Stimulated activated naive B cell treated with anti-CD40 and anti-IgM and Interleukin-4, amounts not matched to agents 10 μg/mL and 1 μg/mL and 100 μg/mL, for 72 hours (primary cell): ENCODE measurements at regions not wholly inside any gene's neighbourhood (a gene's known extent, or its start where the extent isn't known, plus 50 kb on each side); places are given as distances from the start of the nearest gene placed in this dataset.
"Not testable (repeated sequence)": the region's sequence is repeated elsewhere in the genome, so short reads cannot be mapped to it uniquely, and the experiment has no call there.

Source experiments
- ATAC-seq, 2 donors: fragments of 150-1000 bp; cut with Tn5 transposase; replicated peaks; 2 replicates each; pipeline ENCODE4 v1.10.0; 2021; ENCODE audit warnings: moderate library complexity in 1 of 2
- DNase-seq: peaks from one replicate; pipeline ENCODE4 v3.0.0; 2021
- H3K27ac Mint-ChIP-seq: one replicate; pipeline ENCODE4 v1.8.0; 2022; ENCODE audit warnings: mild to moderate bottlenecking, mixed read lengths
- H3K27me3 Mint-ChIP-seq, 2 donors: one replicate each; pipeline ENCODE4 v1.8.0; 2022; ENCODE audit warnings: mixed read lengths in 2 of 2
- H3K36me3 Mint-ChIP-seq, 2 donors: one replicate each; pipeline ENCODE4 v1.8.0; 2022; ENCODE audit warnings: mixed read lengths in 2 of 2, mild to moderate bottlenecking in 1 of 2
- H3K4me1 Mint-ChIP-seq, 2 donors: one replicate each; pipeline ENCODE4 v1.8.0; 2022; ENCODE audit warnings: mixed read lengths in 2 of 2, mild to moderate bottlenecking in 1 of 2
- H3K4me3 Mint-ChIP-seq, 2 donors: one replicate each; pipeline ENCODE4 v1.8.0; 2022; ENCODE audit warnings: mild to moderate bottlenecking in 2 of 2, mixed read lengths in 2 of 2, moderate library complexity in 1 of 2
- H3K9me3 Mint-ChIP-seq, 2 donors: one replicate each; pipeline ENCODE4 v1.8.0; 2022; ENCODE audit warnings: mixed read lengths in 2 of 2, mild to moderate bottlenecking in 1 of 2

DNA sequence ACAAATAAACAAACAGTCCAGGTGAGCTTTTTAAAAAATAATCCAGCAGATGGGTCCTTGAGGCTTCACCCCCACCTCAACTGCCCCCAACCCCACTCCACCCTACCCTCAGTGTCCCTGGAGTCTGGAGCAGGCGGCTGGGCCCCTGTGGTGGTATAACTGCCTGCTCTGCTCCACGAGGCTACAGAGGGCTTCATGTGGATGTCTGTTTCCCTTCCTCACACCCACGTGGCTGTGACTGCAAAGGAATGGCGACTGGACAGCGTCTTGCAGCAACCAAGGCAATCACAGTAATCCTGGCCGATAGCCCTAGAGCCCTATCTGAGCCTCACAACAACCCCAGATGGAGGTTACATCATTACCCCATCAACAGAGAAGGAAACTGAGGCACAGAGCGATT, 76.5 kb downstream of the SLC2A10 start:
- Mint-ChIP-seq H3K4me3 (no peak overlapping the region), H3K27ac (no peak overlapping the region), H3K36me3 (no peaks in the 10 kb centered on the region), H3K9me3 (peaks cover 1 to 3% of the 10 kb centered on the region in 2 donors), H3K27me3 (peaks cover 17 to 30% of the 10 kb centered on the region in 2 donors), H3K4me1 (no peaks in the 10 kb centered on the region)
- ATAC-seq (no peak), DNase-seq (no peak)

DNA sequence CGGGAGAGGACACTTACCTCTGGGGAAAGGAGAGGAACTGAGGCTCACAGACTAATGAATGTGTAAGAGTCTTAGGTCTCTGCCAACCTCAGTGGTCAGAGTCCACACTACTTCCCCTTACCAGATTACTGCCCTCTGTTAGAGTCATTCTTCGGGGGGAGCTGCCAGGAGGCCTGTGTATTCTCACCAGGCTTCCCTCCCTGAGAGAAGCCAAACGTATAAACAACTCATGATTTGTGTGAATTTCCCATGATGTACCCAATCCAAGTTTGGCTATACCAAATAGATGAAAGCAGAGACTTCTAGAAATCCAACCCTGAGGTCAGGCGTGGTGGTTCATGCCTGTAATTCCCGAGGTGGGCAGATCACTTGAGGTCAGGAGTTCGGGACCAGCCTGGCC, 77.1 kb downstream of the SLC2A10 start:
- H3K27ac Mint-ChIP-seq = no peak overlapping the region
- ATAC-seq (no peak), DNase-seq (no peak)
- peaks cover 1 to 3% of the 10 kb centered on the region in 2 donors for H3K9me3 Mint-ChIP-seq
- H3K4me3 Mint-ChIP-seq = no peak overlapping the region
- H3K4me1 Mint-ChIP-seq = no peaks in the 10 kb centered on the region
- H3K27me3 Mint-ChIP-seq = peaks cover 17 to 30% of the 10 kb centered on the region in 2 donors
- no peaks in the 10 kb centered on the region for H3K36me3 Mint-ChIP-seq

DNA sequence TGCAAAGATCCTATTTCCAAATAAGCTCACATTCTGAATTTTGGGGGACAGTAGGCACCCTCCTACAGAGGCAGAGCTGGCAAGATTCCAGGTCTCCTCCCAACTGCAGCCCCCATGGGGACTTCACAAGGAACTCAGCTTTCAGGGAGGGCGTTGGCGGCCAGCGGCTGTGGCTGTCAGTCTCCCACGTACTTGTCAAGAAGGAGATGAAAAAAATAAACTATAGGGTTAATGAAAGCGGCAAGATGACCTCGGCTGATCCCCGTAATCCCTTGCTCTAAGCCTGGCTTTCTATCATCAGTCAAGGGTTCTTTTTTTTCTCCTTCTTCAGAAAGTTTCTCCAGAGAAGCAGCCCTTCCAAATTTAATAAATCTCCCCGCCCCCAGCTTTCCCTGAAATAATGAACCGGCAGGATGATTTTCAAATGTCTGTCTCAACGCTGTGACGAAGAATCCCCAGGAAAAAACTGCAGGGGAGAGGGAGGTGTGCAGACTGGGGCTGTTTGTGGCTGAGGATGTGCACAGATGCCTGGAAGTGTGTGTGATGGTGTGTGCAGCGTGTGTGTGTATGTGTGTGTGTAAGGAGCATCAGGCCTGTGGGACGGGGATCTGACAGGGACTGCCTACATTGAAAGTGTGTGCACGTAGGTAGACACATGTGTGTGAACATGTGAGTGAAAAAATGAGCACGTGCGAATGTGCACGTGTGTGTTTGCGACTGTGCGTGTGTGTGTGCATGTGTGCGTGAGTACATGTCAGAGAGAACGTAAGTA, 78.7 kb downstream of the SLC2A10 start:
- Mint-ChIP-seq H3K4me1 (no peaks in the 10 kb centered on the region), H3K9me3 (peaks cover 3% of the 10 kb centered on the region in 2 donors), H3K27me3 (peaks cover 23 to 35% of the 10 kb centered on the region in 2 donors), H3K4me3 (no peak overlapping the region), H3K27ac (no peak overlapping the region), H3K36me3 (no peaks in the 10 kb centered on the region)
- no peak for DNase-seq
- ATAC-seq = no peak

DNA sequence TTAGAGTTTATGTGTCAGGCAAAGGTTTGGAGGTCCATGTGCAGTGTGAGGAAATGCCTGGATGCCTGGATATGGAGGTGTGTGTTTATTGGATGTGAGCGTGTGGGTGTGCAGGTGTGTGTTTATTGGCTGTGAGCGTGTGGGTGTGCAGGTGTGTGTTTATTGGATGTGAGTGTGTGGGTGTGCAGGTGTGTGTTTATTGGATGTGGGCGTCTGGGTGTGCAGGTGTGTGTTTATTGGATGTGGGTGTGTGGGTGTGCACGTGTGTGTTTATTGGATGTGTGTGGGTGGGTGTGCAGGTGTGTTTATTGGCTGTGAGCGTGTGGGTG, 79.3 kb downstream of the SLC2A10 start:
- H3K9me3 Mint-ChIP-seq, H3K4me1 Mint-ChIP-seq, DNase-seq, H3K36me3 Mint-ChIP-seq, H3K27ac Mint-ChIP-seq, ATAC-seq, H3K4me3 Mint-ChIP-seq: not testable (repeated sequence)
- peaks cover 20 to 32% of the 10 kb centered on the region in 2 donors for H3K27me3 Mint-ChIP-seq

DNA sequence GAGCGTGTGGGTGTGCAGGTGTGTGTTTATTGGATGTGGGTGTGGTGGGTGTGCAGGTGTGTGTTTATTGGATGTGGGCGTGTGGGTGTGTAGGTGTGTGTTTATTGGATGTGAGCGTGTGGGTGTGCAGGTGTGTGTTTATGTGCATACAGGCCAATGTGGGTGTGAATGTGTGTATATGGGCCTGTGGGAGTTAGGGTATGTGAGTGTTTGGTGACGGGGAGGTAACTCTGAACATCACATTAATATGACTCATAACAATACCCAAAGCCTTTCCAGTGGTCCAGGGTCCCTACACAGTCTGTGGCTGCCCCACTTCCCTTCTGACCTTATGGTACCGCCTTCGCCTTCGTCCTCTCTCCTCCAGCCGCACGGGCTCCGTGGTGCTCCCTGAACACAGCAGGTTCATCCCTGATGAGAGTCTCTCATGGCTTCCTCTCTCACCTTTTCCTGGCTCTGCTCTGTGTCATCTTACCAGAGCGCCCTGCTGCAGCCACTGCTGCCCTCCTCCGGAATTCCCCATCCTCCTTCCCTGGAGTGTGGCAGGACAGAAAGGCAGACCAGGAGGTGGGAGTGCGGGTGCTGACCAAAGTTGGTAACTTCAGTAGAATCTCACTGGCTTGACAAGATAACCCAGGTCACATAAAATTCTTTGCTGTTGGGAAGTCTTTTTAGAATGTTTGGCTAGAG, 80.0 kb downstream of the SLC2A10 start:
- H3K27me3 Mint-ChIP-seq = peaks cover 25 to 38% of the 10 kb centered on the region in 2 donors
- peaks cover 3% of the 10 kb centered on the region in 2 donors for H3K9me3 Mint-ChIP-seq
- no peak overlapping the region for H3K27ac Mint-ChIP-seq
- DNase-seq (no peak), ATAC-seq (no peak)
- no peaks in the 10 kb centered on the region for H3K36me3 Mint-ChIP-seq
- no peak overlapping the region for H3K4me3 Mint-ChIP-seq
- no peaks in the 10 kb centered on the region for H3K4me1 Mint-ChIP-seq

DNA sequence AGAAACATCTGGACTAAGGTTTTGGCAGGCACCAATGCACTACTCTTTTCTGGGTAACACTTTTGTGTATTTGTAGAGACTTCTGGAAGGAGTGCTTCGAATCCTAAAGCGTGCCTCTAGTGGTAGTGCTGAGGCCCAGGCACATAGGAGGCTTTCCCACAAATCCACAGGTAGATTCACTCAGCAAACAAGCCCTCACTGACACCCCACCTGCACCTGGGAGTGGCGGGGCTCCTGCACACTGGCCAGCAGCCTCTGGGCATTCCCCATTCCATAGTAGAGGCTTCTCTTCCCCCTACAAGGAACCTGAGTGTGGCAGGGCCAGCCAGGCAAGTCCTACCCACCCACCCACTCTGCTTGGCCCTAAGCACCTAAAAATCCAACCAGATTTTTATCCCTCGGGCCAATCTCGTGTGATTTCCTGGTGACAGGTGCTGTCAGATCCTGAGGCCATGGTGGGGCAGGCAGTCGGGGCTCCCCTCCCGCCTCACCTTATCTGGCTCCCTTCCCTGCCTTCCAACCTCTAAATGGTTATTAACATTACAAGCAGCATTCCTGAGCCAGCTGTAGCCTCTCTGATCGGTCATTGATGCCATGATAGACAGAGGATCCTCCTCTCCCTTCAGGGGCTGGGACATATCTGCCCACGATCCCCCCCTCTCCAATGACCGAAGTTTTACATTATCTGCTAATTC, 82.4 kb downstream of the SLC2A10 start:
- Mint-ChIP-seq H3K27ac (no peak overlapping the region), H3K27me3 (peaks cover 18 to 32% of the 10 kb centered on the region in 2 donors), H3K36me3 (no peaks in the 10 kb centered on the region), H3K4me1 (no peaks in the 10 kb centered on the region), H3K9me3 (peaks cover 3% of the 10 kb centered on the region in 2 donors), H3K4me3 (no peak overlapping the region)
- ATAC-seq (no peak), DNase-seq (no peak)

DNA sequence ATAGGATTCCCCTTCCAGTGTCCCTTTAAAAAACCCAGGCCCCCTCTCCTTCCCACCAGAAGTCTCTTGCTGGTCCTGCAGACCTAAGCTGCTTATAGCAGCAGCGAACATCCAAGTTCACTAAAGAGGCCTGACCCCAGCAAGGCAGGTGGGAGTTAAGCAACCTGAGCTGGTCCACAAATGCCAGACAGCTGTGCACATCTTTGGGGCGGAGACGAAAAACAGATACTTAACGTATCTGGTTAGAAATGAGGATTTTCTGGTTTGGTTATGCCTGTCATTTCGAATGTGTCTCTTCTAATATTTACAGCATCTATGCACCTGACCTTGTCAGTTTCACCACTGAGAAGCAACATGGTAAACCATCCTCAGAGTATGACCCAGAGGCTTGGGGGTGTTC, 87.8 kb downstream of the SLC2A10 start:
- peaks cover 0 to 2% of the 10 kb centered on the region in 2 donors for H3K9me3 Mint-ChIP-seq
- H3K27ac Mint-ChIP-seq = no peak overlapping the region
- DNase-seq = no peak
- no peaks in the 10 kb centered on the region for H3K36me3 Mint-ChIP-seq
- H3K4me3 Mint-ChIP-seq = no peak overlapping the region
- H3K27me3 Mint-ChIP-seq = peaks cover 22 to 26% of the 10 kb centered on the region in 2 donors
- no peaks in the 10 kb centered on the region for H3K4me1 Mint-ChIP-seq
- no peak for ATAC-seq

DNA sequence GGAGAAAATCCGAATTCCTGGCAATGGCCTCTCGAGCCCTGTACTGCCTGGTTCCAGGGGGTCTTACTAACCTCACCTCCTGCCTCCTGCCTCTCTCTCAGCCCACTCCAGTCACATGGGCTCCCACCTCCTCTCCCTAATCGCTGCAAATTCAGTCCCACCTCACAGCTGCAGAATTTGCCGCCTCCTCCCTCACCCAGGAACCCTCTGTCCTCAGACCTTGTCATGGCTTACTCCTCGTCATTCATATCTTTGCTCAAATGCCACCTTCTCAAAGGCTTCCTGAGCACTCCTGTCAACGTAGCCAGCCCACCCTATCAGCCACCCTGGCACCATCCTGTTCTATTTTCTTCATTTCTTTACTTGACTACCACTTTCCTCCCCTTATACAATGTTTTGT, 89.0 kb downstream of the SLC2A10 start:
- no peaks in the 10 kb centered on the region for H3K36me3 Mint-ChIP-seq
- H3K4me3 Mint-ChIP-seq = no peak overlapping the region
- H3K27me3 Mint-ChIP-seq = peaks cover 22 to 29% of the 10 kb centered on the region in 2 donors
- H3K27ac Mint-ChIP-seq = no peak overlapping the region
- no peak for DNase-seq
- no peaks in the 10 kb centered on the region for H3K4me1 Mint-ChIP-seq
- H3K9me3 Mint-ChIP-seq = no peaks in the 10 kb centered on the region
- no peak for ATAC-seq

DNA sequence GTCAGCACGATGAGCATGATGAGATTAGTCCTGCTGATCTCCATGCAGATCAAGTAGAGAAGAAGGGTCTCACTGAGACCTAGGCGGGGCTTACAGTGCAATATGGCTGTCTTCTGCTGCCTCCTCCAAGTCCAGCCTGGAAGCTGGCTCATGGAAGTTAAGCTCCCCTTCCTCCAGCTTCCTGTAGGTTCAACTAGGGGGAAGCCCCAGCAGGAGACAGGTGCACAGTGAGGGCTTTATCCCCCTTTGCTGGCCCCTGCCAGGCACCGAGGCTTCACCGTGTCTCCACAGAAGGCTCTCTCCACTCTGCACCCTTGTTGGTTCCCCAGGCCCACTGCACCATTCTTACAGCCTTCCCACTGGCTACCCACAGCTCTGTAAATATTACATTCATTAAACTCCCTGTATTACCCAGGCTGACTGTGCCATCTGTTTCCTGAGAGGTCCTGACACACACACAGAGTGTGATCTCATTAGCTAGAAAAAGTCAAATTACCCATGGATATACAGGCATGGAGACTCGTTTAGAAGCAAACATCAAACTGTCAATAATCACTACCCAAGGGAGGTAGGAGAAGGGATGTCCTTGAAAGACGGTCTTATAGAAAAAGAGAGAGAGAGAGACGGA, 90.4 kb downstream of the SLC2A10 start:
- H3K27me3 Mint-ChIP-seq = peaks cover 18 to 26% of the 10 kb centered on the region in 2 donors
- no peaks in the 10 kb centered on the region for H3K9me3 Mint-ChIP-seq
- no peaks in the 10 kb centered on the region for H3K4me1 Mint-ChIP-seq
- no peak for DNase-seq
- H3K27ac Mint-ChIP-seq = no peak overlapping the region
- H3K4me3 Mint-ChIP-seq = no peak overlapping the region
- no peaks in the 10 kb centered on the region for H3K36me3 Mint-ChIP-seq
- ATAC-seq = no peak

DNA sequence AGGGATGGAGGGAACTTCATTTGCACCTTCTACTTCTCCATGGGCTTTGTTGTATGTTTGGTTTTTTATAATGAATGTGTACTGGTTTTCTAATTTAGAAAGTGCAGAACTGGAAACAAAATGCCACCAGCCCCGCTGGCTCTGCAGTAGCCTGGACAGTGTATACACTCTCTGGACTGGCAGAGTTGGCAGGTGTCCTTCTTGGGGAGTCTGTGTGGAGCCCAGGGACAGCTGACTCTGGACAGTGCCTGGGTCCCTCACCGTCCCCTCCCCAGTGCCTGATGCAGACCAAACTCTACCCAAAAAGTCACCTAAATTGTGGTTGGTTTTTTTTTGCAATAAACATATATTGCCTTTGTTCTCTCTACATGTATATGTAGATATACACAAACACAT, 91.0 kb downstream of the SLC2A10 start:
- Mint-ChIP-seq H3K4me1 (no peaks in the 10 kb centered on the region), H3K4me3 (no peak overlapping the region), H3K27ac (no peak overlapping the region), H3K36me3 (no peaks in the 10 kb centered on the region), H3K9me3 (no peaks in the 10 kb centered on the region), H3K27me3 (peaks cover 18 to 26% of the 10 kb centered on the region in 2 donors)
- DNase-seq (no peak), ATAC-seq (no peak)

DNA sequence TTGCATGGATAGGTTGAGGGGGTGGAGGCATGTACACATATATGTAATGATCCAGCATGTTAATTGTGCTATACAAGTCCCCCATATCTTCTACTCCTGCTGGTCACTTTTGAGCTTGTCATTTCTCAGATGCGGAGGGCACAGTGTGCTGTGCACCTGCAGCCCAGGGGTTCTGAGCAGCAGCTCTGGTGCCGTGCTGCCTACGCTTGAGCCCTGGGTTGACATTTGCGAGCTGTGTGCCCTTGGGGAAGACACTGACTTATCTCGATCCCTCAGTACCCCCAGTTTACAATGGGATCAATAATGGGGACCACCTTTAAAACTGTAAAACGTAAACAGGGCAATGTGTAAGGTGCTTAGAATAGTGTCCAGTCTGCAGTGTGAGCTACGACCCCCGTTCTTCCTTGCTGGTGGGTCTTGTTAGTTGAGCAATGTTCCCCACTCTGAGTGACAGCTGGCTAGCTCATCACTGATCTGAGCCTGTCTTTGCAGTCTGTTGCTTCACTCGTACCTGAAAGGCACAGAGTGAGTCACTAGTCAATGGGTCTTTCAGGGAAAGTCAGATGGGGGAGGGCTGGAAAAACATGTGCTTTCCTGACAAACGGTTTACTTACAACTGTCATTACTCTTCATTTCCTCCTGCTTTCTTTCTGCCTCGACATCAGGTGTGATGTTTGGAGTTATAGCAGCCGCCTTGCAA, 91.7 kb downstream of the SLC2A10 start:
- peaks cover 18 to 26% of the 10 kb centered on the region in 2 donors for H3K27me3 Mint-ChIP-seq
- no peaks in the 10 kb centered on the region for H3K4me1 Mint-ChIP-seq
- no peaks in the 10 kb centered on the region for H3K9me3 Mint-ChIP-seq
- H3K27ac Mint-ChIP-seq = no peak overlapping the region
- DNase-seq = no peak
- H3K36me3 Mint-ChIP-seq = no peaks in the 10 kb centered on the region
- no peak for ATAC-seq
- H3K4me3 Mint-ChIP-seq = no peak overlapping the region

DNA sequence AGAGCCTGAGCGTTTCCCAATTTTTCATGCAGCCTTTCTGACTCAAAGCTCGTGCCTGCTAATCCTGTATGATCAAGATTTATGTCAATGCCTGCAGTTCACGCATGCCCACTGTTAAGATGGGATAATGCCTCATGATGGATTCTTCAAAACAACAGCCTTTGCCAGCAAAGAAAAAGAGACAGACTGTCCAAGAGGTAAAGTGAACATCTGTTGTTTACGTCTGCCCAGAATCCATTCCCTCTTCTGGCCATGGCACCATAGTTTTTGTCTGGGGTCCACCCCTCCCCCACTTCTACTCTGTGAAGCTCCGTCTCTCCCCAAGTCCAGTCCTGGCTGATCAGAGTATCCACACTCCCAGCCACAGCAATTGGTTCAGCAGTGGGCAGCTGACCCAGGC, 91.9 kb upstream of the EYA2 start:
- no peak overlapping the region for H3K27ac Mint-ChIP-seq
- no peaks in the 10 kb centered on the region for H3K9me3 Mint-ChIP-seq
- H3K4me1 Mint-ChIP-seq = no peaks in the 10 kb centered on the region
- no peak for ATAC-seq
- H3K27me3 Mint-ChIP-seq = peaks cover 23 to 40% of the 10 kb centered on the region in 2 donors
- DNase-seq = no peak
- no peaks in the 10 kb centered on the region for H3K36me3 Mint-ChIP-seq
- no peak overlapping the region for H3K4me3 Mint-ChIP-seq

DNA sequence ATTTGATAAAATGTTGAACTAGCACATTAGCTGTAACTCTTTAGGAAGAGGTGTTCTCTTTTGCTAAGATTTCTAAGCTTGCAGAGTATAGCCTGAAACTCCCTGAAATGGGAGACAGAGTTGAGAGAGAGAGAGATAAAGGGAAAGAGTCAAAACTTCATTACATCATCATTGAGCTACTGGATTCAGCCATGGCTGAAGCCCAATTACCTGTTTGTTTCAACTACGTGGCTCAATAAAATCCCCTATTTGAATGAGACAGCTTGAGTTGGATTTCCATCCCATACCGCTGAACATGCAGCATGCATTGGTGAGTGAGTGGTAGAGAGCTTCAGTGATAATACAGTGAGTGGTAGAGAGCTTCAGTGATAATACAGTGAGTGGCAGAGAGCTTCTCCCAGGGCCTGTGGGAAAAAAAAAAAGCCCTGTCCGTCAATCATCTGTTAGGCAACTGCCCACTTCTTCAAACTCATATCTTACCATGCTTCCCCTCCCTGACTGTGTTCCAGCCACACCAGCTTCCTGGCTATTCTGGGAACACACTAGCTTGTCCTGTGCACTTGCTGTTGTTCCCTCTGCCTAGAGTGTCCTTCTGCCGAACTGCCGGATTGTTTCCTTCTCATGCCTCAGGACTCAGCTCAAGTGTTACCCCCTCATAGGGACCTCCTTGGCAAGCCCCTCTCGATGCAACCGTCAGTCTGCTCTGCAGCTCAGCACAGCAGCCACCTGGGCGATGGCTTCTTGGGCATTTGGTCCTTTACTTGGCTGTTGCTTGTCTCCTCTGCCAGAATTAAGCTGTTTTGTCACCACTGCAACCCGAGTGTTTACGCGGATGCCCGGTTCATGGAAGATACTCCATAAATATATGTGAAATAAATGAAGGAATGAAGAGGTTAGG, 91.3 kb upstream of the EYA2 start:
- H3K27me3 Mint-ChIP-seq = peaks cover 23 to 37% of the 10 kb centered on the region in 2 donors
- ATAC-seq = no peak
- H3K36me3 Mint-ChIP-seq = no peaks in the 10 kb centered on the region
- no peaks in the 10 kb centered on the region for H3K9me3 Mint-ChIP-seq
- no peak overlapping the region for H3K27ac Mint-ChIP-seq
- DNase-seq = no peak
- no peak overlapping the region for H3K4me3 Mint-ChIP-seq
- H3K4me1 Mint-ChIP-seq = no peaks in the 10 kb centered on the region
